ACHN (cell line): ENCODE measurements at regions not wholly inside any gene's neighbourhood (a gene's known extent, or its start where the extent isn't known, plus 50 kb on each side); places are given as distances from the start of the nearest gene placed in this dataset.

Source experiments
- DNase-seq: peaks from one replicate; pipeline ENCODE4 v3.0.0-alpha.2; 2015
- in situ Hi-C: cut with HindIII; loops from 2 replicates; pipeline ENCODE4 v1.10.0; 2017; ENCODE audit warnings: low sequenced_read_pairs, low pct_ligation_motif_present, low pct_unique_long_range_greater_than_20kb

DNA sequence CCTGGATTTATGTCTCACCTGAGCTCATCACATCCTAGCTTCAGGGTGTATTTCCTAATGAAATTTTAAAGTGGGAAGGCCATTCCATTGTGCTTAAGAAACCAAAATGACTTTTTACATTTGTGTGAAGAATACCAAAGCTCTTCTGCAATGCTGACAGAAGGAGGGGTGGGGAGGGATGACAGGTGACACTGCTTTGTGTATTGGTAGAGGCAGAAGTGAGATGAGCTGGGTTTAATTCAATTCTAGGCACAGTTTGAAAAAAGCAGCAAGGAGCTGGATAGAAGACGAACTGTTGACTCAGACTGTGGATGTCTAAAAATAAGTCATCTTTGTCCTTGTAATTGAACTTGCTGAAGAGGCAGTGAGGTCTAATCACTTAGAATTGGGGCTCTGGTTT, 710.3 kb upstream of the KIRREL3 start:
- DNase-seq = no peak
- in situ Hi-C loops = no loop called here

DNA sequence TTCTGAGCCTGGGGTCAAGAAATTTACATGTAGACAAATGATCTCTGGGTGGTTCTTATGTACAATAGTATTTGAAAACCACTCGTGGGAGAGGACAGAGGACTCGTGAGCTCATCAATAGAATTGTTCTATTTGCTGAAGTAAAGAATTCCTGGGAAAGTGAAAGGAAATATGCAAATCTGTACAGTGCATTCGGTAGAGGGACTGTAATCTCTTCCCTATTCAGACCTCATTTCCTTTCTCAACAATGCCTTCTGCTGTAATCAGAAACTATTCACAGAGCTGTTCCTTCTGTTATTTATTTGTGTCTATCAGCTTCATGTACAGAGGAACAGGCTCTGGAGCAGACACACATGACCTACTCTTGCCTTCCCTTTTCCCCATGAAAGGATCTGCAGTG, 709.4 kb upstream of the KIRREL3 start:
- DNase-seq = no peak

GRCh38 chr11:127693686-127694085, 693.1 kb upstream of the KIRREL3 start:
- in situ Hi-C loops = no loop called here

More for the DNA sequence above, 709.4 kb upstream of the KIRREL3 start:
- in situ Hi-C loops = no loop called here

DNA sequence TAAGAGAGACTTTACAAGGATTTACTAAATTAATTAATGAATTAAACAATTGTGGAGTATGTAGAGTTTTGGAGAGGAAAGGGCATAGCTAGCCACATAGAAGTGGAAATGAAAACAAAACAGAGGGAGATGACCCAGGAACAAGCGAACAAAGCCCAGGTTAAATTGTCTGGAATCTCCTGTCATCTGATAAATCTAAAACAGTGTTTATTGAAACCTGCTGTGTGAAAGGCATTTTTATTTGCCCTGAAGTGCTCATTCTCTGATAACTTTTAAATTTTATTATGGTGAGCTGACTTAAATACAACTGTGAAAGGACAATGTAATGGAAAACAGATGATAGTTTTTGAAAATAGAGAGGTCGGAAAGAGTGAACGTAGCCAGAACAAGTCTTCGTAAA, 682.8 kb upstream of the KIRREL3 start:
- in situ Hi-C loops = no loop called here
- no peak for DNase-seq

More at GRCh38 chr11:127693686-127694085, 693.1 kb upstream of the KIRREL3 start:
- no peak for DNase-seq

DNA sequence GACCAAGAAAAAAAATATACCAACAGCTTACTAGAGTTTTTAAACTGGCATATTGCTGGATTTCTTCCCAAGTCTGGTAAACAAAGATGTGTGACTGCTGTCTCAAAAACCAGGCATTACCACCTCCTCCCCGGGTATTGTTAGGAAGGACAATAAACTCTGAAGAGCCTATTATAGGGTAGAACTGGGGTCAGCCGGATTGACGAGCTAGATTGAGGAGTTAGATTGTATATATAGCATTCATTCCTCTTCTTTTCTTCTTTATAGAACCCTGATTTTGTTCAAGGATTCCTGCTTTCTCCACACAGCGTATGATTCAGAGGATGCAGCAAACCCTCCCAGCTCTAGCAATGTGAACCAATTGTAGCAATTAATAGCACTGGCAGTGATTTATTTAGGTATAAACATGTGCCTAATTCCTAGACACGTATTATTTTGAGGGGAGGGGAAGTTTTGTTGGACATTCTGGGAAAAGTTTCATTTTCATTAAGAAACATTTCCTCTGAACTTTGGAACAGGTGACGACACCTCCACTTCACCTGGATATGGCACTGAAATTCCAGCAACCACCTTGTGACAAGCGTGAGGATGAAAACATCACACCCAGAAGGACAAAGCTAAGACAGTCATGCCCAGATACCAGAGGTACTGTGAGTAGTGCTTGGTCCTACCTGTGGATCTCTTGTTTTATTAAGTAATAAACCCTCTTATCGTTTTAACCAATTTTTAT, 679.4 kb upstream of the KIRREL3 start:
- no peak for DNase-seq
- in situ Hi-C loops = no loop called here

DNA sequence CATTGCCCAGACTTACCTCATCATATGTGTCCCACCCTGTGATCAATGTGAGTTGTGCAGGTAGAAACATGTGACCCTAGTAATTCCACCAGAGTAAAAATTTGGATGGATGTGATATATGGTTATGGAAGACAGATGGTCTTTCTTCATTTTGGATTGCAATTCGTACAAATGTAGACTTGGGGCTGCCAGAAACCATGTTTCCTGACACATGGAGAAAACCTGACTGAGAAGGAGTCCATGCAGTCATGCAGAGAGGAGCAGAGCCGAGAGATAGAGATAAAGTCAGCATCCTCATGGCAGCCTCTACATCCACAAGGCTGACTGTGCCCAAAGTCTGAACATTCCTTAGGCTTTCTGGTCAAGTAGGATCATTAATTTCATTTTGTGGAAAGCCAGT, 678.1 kb upstream of the KIRREL3 start:
- in situ Hi-C loops = no loop called here
- no peak for DNase-seq

GRCh38 chr11:127677660-127678425, 677.3 kb upstream of the KIRREL3 start:
- in situ Hi-C loops = no loop called here
- DNase-seq = no peak

- DNase-seq = no peak
- in situ Hi-C loops = no loop called here
These were observed 675.0 kb upstream of the KIRREL3 start for GRCh38 chr11:127675581-127675980.

DNA sequence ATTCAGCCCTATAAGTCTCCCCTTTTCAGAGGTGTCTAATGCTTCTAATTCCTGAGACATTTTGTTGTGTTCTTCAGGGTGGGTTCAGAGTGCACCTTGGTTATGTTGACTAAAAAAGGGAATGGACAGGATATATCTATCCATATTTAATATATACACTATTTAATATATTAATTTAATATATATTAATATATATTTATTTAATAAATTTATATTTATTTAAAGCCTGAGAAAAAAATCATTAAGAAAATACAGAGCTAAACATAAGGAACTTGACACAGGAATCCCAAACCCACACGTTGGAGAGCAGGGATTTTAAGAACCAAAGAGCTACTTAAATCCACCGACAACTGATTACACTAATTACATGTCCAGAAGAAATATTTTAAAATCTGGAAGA, 674.2 kb upstream of the KIRREL3 start:
- in situ Hi-C loops = no loop called here
- DNase-seq = no peak

- DNase-seq = no peak
These were observed 670.0 kb upstream of the KIRREL3 start for GRCh38 chr11:127670374-127671119.

DNA sequence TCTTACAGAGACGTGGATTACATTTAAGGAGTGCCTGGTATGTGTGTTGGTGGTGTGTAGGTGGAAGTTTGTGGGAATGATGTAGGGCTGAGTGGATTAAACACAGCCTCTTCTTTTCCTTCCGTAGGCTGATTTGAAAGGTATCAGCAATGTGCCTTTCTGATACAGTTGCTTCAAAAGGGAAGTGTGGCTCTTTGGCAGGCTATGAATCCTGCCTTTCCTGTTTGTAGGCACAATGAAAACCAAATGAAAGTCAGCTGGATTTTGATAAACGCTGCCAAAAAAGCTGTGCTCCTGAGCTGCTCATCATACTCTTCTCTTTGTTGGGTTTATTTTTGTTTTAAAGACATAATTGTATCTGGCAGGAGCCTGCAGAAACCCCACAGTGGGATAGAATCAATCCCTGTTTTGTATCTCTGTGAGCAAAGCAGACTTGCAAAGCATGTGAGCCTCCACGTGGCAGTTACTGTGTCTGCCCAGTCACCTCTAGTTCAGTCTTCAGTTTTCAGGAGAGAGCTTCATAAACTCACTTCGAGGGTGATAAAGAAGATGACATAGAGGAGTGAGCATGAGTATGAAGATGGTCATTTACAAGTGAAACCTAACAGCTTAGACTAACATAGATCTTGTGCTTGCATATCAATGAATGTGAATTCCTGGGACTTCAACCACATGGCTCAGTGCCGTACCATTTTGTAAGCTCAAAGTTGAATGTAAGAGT, 655.7 kb upstream of the KIRREL3 start:
- DNase-seq = no peak
- in situ Hi-C loops = no loop called here

More at GRCh38 chr11:127670374-127671119, 670.0 kb upstream of the KIRREL3 start:
- in situ Hi-C loops = no loop called here

DNA sequence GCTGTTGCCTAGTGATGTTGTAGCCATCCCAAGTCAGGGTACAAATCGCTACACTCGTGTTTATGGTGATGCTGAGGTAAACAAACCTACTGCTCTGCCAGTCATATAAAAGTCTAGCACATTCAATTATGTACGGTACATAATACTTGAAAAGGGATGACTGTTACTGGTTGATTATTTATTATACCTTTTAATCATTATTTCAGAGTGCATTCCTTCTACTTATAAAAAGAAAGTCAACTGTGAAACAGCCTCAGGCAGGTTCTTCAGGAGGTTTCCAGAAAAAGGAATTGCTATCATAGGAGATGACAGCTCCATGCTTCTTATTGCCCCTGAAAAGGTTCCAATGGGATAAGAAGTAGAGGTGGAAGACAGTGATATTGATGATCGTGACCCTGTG, 652.5 kb upstream of the KIRREL3 start:
- in situ Hi-C loops = no loop called here
- DNase-seq = peak; percentile 27

DNA sequence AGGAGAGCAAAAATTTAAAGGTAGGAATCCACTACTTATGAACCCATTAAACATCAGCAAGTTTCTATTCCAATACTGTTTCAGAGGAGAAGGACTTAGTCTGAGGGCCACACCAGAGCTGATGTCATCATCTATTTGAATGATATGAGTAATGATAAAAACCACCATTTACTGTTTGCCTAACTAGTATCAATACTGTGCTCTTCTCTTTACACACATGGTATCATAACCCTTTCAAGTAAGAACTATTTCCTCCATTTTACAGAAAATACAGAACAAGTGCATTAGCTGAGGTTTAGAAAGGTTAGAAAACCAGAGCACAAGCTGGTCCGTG, 651.3 kb upstream of the KIRREL3 start:
- DNase-seq = peak; percentile 6
- in situ Hi-C loops = no loop called here

DNA sequence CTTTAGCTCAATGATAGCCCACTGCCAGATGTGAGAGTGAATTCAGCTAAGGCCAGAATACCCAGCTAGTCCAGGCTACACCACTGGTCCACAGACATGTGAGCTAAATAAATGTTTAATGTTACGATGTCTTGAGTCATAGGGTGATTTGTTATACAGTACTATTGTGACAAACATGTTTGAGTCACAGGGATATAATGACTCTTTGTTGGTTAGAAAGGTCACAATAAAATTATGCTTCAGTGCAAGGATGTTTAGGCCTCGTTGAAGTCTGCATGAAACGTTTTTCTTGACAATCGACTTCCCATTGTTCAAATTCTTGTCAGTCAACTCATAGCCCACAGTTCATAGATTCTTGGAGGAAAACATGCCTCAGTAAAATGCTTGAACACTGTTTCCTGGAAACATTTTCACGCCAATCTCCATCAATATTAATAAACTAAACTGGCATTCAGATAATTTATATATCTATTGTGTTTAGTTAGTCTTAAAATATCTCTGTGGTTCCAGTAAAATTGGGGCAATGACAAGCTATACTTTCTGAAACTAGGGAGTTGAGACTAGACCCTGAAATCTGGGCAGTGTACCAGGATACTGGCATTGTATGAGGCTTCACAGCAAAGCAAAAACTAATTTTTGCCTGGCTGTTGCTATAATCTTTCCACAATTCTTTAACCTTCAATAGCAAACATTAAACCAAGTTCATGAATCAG, 650.8 kb upstream of the KIRREL3 start:
- in situ Hi-C loops = no loop called here
- DNase-seq = peak; percentile 39

DNA sequence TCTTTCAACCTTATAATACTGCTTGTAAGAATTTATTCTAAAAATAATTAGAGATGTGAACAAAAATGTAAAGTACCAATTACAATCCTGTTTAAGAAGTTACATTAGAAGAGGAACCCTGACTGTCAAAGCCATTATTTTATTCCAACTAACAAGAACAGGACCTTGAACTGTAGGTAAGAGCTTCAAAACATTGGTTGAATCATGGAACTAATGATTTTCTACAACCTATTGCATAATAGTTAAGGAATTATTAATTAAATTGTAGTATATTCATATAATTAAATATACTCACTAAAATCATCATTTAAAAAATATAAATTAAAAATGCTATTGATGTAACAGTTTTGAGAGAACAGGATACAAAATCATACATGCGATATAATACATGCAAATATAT, 649.4 kb upstream of the KIRREL3 start:
- no peak for DNase-seq
- in situ Hi-C loops = no loop called here

DNA sequence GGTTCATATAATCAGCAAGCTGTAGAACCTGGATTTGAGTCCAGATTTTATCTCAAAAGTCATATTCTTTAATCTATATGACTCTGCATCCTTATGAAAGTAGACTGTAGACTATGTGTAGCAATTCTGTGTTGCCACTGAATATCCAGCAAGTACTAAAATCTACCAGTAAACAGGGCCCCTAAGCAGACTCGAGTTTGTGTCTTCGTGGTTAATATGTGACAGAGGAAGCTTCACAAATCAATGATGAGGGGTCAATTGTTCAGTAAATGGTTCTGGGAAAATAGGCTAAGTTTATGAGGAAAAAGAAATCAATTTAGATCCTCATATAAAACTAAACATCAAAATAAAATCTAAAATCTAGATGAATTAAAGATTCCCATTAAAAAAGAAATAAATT, 648.5 kb upstream of the KIRREL3 start:
- in situ Hi-C loops = no loop called here
- DNase-seq = no peak

DNA sequence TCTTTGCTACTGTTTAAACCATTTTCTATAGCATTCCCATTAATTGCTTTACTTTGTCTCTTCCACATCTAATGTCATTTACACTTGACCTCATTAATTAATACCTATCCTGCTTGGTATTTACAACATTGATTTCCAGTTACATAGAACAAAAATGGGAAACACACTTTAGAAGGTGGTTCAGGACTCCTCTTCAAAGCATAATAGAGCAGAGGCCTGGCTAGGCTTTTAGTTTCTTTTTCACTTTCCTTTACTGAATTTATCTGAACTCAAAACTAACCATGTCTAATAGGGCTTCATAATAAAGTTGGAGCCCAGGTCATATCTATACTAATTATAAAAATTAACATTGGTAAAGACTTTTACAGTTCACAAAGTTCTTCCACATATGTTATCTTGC, 648.0 kb upstream of the KIRREL3 start:
- no peak for DNase-seq
- in situ Hi-C loops = no loop called here

GRCh38 chr11:127644366-127644765, 643.8 kb upstream of the KIRREL3 start:
- in situ Hi-C loops = no loop called here
- no peak for DNase-seq
